GM12878 (cell line): ENCODE measurements at regions not wholly inside any gene's neighbourhood (a gene's known extent, or its start where the extent isn't known, plus 50 kb on each side); places are given as distances from the start of the nearest gene placed in this dataset.

ENCODE experiments used
- ATAC-seq: fragments of 200-7000 bp; cut with Tn5 transposase; 3 replicates; pipeline ENCODE4 v1.9.1; 2020; ENCODE audit warnings: mild to moderate bottlenecking, moderate library complexity
- BruUV-seq: library from RNA; stranded (reverse); fragments of 400-500 nt; replicated peaks from 2 replicates; lab custom pipeline; 2021; lab: Mats Ljungman, UMichigan
- CTCF ChIA-PET: fragments of 300-600 bp; sonication (Branson Sonifier 250); formaldehyde crosslinking; extraction: SDS; loops from one replicate; lab custom pipeline; 2021; ENCODE audit warnings: inconsistent platforms; lab: Yijun Ruan, JAX
- POLR2A ChIA-PET: fragments of 350-600 bp; formaldehyde crosslinking; extraction: SDS; loops from one replicate; lab custom pipeline; 2021; ENCODE audit warnings: inconsistent platforms; lab: Charles Lee
- RAD21 ChIA-PET: fragments of 300-600 bp; sonication (Branson Sonifier 250); formaldehyde crosslinking; loops from one replicate; lab custom pipeline; 2023; ENCODE audit warnings: antibody characterized with exemption; ENCODE audit not compliant: unreplicated experiment; lab: Charles Lee
- SMC1A ChIA-PET: fragments of 300-600 bp; sonication (Branson Sonifier 250); formaldehyde crosslinking; loops from one replicate; lab custom pipeline; 2023; ENCODE audit not compliant: unreplicated experiment, uncharacterized antibody; lab: Charles Lee
- DNase-seq: peaks from one replicate; pipeline ENCODE4 v3.0.0-alpha.2; 2011; ENCODE audit warnings: low read depth, low spot score
- FAIRE-seq: peaks from 3 replicates; lab custom pipeline; 2011; peaks lifted over from hg19 to GRCh38; lab: Jason Lieb, UNC
- H2AFZ ChIP-seq: 2 replicates; pipeline ENCODE4 v1.6.0; 2011; ENCODE audit warnings: low read depth, low read length, control low read depth; ENCODE audit not compliant: control insufficient read depth
- H3K27ac ChIP-seq: 2 replicates; pipeline ENCODE4 v1.5.1; 2011; ENCODE audit warnings: control low read depth; ENCODE audit not compliant: control insufficient read depth, insufficient read depth
- H3K27me3 ChIP-seq, 2 experiments: replicated peaks in 1 of 2; 2 replicates each; pipeline versions ENCODE4 v1.6.0 to v1.6.1; 2011; ENCODE audit warnings: low read length in 1 of 2; ENCODE audit not compliant: control insufficient read depth in 2 of 2, insufficient read depth in 2 of 2
- H3K36me3 ChIP-seq, 2 experiments: 2 replicates each; pipeline ENCODE4 v1.5.1; 2011; ENCODE audit warnings: low read length in 1 of 2; ENCODE audit not compliant: control insufficient read depth in 2 of 2, insufficient read depth in 2 of 2
- H3K4me1 ChIP-seq: 2 replicates; pipeline ENCODE4 v1.6.1; 2011; ENCODE audit warnings: mild to moderate bottlenecking, low read length, moderate library complexity, mixed read lengths; ENCODE audit not compliant: control insufficient read depth, insufficient read depth
- H3K4me2 ChIP-seq: 2 replicates; pipeline ENCODE4 v1.6.0; 2011; ENCODE audit warnings: control low read depth; ENCODE audit not compliant: control insufficient read depth, insufficient read depth
- H3K4me3 ChIP-seq: fragments of 200-600 bp; sonication (generic); 2 replicates; pipeline ENCODE4 v1.5.1; 2016
- H3K79me2 ChIP-seq: 2 replicates; pipeline ENCODE4 v1.6.0; 2011; ENCODE audit warnings: low read length; ENCODE audit not compliant: control insufficient read depth, insufficient read depth
- H3K9ac ChIP-seq: 2 replicates; pipeline ENCODE4 v1.8.0; 2011; ENCODE audit warnings: low read length, control low read depth, mixed read lengths; ENCODE audit not compliant: control insufficient read depth, insufficient read depth
- H3K9me3 ChIP-seq: replicated peaks from 3 replicates; pipeline ENCODE4 v1.5.1; 2011; ENCODE audit warnings: mild to moderate bottlenecking, low read length; ENCODE audit not compliant: control insufficient read depth, insufficient read depth
- H4K20me1 ChIP-seq: 2 replicates; pipeline ENCODE4 v1.6.0; 2011; ENCODE audit not compliant: control insufficient read depth, insufficient read depth
- CBX5 ChIP-seq: sonication (generic); IDR thresholded peaks from 2 replicates; pipeline ENCODE4 v1.6.1; 2016; ENCODE audit warnings: low read depth, moderate library complexity, mild to moderate bottlenecking, inconsistent platforms
- KLF5 ChIP-seq: fragments of 450-650 bp; IDR thresholded peaks from 2 replicates; pipeline ENCODE4 v1.6.1; 2014; ENCODE audit warnings: mild to moderate bottlenecking; ENCODE audit not compliant: partially characterized antibody
- ZZZ3 ChIP-seq: IDR thresholded peaks from 2 replicates; pipeline ENCODE4 v1.6.1; 2011; ENCODE audit warnings: low read depth; ENCODE audit not compliant: control insufficient read depth, insufficient read length
- WGBS: methylation state at CpG from one replicate; pipeline ENCODE4 v1.1.6; 2016; ENCODE audit warnings: low lambda C conversion rate; ENCODE audit not compliant: insufficient replicate concordance, insufficient coverage; ENCODE audit errors: missing lambda C conversion rate; 5-methylcytosine and 5-hydroxymethylcytosine counted together
- in situ Hi-C: fragments of 300-500 bp; cut with MboI; formaldehyde crosslinking; loops from 9 replicates; pipeline ENCODE4 v1.14.3; 2018; ENCODE audit warnings: mixed read lengths
- intact Hi-C: fragments of 100-400 bp; cut with micrococcal nuclease; formaldehyde crosslinking; loops from one replicate; pipeline ENCODE4 v1.14.2; 2022; ENCODE audit not compliant: unreplicated experiment
- TF ChIP-seq, protein P1 (sequence below): fragments of 150-350 bp; IDR thresholded peaks from 2 replicates; pipeline ENCODE4 v1.6.1; 2016; ENCODE audit warnings: low read depth, low read length
- TF ChIP-seq, protein P2 (sequence below): fragments of 450-650 bp; IDR thresholded peaks from 2 replicates; pipeline ENCODE4 v1.6.1; 2016; ENCODE audit warnings: mild to moderate bottlenecking
- TF ChIP-seq, protein P3 (sequence below): fragments of 450-650 bp; IDR thresholded peaks from 2 replicates; pipeline ENCODE4 v1.6.1; 2017; ENCODE audit warnings: mild to moderate bottlenecking
- TF ChIP-seq, protein P4 (sequence below): fragments of 450-650 bp; IDR thresholded peaks from 2 replicates; pipeline ENCODE4 v1.6.1; 2017; ENCODE audit warnings: low read depth, mild to moderate bottlenecking, moderate library complexity

DNA sequence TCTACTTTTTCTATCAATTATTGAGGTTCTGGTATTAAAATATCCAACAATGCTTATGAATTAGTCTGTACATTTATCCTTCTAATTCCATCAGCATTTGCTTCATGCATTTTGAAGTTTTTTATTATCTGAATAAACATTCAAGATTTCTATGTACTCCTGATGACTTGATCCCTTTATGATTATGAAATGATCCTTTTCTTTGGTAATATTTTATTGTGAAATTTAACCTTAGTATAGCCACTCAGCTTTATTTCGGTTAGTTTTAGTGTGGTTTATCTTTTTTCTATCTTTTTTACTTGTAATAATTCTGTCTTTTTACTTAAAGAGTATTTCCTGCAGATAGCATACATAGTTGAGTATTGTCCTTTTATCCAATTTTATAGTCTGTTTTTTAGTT is 106.6 kb downstream of the SNAPC1 start:
- no TSS peak for BruUV-seq
- Histone ChIP-seq H4K20me1 (no peaks in the 10 kb centered on the region), H3K9ac (no peak overlapping the region), H2AFZ (no peak overlapping the region), H3K4me2 (no peak overlapping the region), H3K36me3 (no peaks in the 10 kb centered on the region), H3K4me1 (peaks cover 9% of the 10 kb centered on the region; the same call in 1 of the 2 replicates), H3K79me2 (no peaks in the 10 kb centered on the region), H3K4me3 (no peak overlapping the region), H3K27me3 (no peaks in the 10 kb centered on the region), H3K9me3 (peaks cover 8% of the 10 kb centered on the region), H3K27ac (no peak overlapping the region)
- intact Hi-C loops, result no loop called here
- POLR2A ChIA-PET, result no interaction called here
- RAD21 ChIA-PET, result interaction anchor here (1.4 kb wide), 1 partner anchor 22 kb away, joined by 3 read pairs; no protein-coding TSS in a partner anchor
- DNase-seq (no peak), FAIRE-seq (no peak), ATAC-seq (no peak)
- TF ChIP-seq, protein P1, sequence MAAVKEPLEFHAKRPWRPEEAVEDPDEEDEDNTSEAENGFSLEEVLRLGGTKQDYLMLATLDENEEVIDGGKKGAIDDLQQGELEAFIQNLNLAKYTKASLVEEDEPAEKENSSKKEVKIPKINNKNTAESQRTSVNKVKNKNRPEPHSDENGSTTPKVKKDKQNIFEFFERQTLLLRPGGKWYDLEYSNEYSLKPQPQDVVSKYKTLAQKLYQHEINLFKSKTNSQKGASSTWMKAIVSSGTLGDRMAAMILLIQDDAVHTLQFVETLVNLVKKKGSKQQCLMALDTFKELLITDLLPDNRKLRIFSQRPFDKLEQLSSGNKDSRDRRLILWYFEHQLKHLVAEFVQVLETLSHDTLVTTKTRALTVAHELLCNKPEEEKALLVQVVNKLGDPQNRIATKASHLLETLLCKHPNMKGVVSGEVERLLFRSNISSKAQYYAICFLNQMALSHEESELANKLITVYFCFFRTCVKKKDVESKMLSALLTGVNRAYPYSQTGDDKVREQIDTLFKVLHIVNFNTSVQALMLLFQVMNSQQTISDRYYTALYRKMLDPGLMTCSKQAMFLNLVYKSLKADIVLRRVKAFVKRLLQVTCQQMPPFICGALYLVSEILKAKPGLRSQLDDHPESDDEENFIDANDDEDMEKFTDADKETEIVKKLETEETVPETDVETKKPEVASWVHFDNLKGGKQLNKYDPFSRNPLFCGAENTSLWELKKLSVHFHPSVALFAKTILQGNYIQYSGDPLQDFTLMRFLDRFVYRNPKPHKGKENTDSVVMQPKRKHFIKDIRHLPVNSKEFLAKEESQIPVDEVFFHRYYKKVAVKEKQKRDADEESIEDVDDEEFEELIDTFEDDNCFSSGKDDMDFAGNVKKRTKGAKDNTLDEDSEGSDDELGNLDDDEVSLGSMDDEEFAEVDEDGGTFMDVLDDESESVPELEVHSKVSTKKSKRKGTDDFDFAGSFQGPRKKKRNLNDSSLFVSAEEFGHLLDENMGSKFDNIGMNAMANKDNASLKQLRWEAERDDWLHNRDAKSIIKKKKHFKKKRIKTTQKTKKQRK, result no peak
- no peak for TF ChIP-seq KLF5
- WGBS, result 100% methylated on average over 1 of the region's 1 CpG
- CTCF ChIA-PET, result interaction anchor here (0.7 kb wide), 1 partner anchor 20 kb away, joined by 3 read pairs; no protein-coding TSS in a partner anchor
- in situ Hi-C loops, result no loop called here
- SMC1A ChIA-PET, result interaction anchor here (1.0 to 5.5 kb wide), 2 partner anchors 21 to 211 kb away, joined by 3 to 22 read pairs; no protein-coding TSS in a partner anchor

DNA sequence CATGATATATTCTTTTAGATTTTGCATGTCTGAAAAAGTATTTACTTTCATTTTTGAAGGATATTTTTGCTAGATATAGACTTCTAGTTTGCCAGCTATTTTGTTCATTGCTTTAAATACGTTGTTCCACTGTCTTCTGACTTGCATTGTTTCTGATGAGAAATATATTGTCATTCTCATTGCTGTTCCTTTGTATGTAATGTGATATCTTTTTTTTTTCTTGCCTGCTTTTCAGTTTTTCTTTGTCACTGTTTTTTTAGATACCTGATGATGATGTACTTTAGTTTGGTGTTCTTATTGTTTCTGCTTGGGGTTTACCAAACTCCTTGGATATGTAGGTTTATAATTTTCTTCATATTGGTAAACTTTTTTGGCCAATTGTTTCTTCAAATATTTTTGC is 107.9 kb downstream of the SNAPC1 start:
- Histone ChIP-seq H3K27me3 (no peaks in the 10 kb centered on the region), H3K36me3 (no peaks in the 10 kb centered on the region), H3K4me3 (no peak overlapping the region), H4K20me1 (no peaks in the 10 kb centered on the region), H3K79me2 (no peaks in the 10 kb centered on the region), H2AFZ (no peak overlapping the region), H3K4me2 (no peak overlapping the region), H3K9ac (no peak overlapping the region), H3K27ac (no peak overlapping the region), H3K9me3 (peaks cover 8% of the 10 kb centered on the region), H3K4me1 (peaks cover 9% of the 10 kb centered on the region; the same call in 1 of the 2 replicates)
- intact Hi-C loops (loop anchor here (5.0 kb wide), 1 partner anchor 207 kb away; no protein-coding TSS in a partner anchor), in situ Hi-C loops (no loop called here)
- SMC1A ChIA-PET, result interaction anchor here (5.5 kb wide), 1 partner anchor 20 kb away, joined by 22 read pairs; no protein-coding TSS in a partner anchor
- no TSS peak for BruUV-seq
- FAIRE-seq (no peak), DNase-seq (no peak), ATAC-seq (no peak)
- 100% methylated on average over 1 of the region's 1 CpG for WGBS
- RAD21 ChIA-PET, result interaction anchor here (1.4 kb wide), 1 partner anchor 20 kb away, joined by 3 read pairs; no protein-coding TSS in a partner anchor
- CTCF ChIA-PET, result no interaction called here
- POLR2A ChIA-PET, result no interaction called here
- TF ChIP-seq, protein P2, sequence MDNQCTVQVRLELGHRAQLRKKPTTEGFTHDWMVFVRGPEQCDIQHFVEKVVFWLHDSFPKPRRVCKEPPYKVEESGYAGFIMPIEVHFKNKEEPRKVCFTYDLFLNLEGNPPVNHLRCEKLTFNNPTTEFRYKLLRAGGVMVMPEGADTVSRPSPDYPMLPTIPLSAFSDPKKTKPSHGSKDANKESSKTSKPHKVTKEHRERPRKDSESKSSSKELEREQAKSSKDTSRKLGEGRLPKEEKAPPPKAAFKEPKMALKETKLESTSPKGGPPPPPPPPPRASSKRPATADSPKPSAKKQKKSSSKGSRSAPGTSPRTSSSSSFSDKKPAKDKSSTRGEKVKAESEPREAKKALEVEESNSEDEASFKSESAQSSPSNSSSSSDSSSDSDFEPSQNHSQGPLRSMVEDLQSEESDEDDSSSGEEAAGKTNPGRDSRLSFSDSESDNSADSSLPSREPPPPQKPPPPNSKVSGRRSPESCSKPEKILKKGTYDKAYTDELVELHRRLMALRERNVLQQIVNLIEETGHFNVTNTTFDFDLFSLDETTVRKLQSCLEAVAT, result peak; percentile 57; the same call in 1 of the 2 replicates
- TF ChIP-seq, protein P3, sequence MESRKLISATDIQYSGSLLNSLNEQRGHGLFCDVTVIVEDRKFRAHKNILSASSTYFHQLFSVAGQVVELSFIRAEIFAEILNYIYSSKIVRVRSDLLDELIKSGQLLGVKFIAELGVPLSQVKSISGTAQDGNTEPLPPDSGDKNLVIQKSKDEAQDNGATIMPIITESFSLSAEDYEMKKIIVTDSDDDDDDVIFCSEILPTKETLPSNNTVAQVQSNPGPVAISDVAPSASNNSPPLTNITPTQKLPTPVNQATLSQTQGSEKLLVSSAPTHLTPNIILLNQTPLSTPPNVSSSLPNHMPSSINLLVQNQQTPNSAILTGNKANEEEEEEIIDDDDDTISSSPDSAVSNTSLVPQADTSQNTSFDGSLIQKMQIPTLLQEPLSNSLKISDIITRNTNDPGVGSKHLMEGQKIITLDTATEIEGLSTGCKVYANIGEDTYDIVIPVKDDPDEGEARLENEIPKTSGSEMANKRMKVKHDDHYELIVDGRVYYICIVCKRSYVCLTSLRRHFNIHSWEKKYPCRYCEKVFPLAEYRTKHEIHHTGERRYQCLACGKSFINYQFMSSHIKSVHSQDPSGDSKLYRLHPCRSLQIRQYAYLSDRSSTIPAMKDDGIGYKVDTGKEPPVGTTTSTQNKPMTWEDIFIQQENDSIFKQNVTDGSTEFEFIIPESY, result peak; percentile 81
- TF ChIP-seq, protein P4, sequence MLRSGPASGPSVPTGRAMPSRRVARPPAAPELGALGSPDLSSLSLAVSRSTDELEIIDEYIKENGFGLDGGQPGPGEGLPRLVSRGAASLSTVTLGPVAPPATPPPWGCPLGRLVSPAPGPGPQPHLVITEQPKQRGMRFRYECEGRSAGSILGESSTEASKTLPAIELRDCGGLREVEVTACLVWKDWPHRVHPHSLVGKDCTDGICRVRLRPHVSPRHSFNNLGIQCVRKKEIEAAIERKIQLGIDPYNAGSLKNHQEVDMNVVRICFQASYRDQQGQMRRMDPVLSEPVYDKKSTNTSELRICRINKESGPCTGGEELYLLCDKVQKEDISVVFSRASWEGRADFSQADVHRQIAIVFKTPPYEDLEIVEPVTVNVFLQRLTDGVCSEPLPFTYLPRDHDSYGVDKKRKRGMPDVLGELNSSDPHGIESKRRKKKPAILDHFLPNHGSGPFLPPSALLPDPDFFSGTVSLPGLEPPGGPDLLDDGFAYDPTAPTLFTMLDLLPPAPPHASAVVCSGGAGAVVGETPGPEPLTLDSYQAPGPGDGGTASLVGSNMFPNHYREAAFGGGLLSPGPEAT, result peak; percentile 43
- TF ChIP-seq CBX5, result peak; percentile 99
- peak; percentile 74 for TF ChIP-seq KLF5
- TF ChIP-seq ZZZ3, result no peak
